Tibial nerve (tissue), 4 donors: ENCODE measurements at regions not wholly inside any gene's neighbourhood (a gene's known extent, or its start where the extent isn't known, plus 50 kb on each side); places are given as distances from the start of the nearest gene placed in this dataset.

Source experiments
- CTCF ChIP-seq, 5 experiments: fragments of 200-600 bp in 3 of 5; fragments of 450-650 bp in 2 of 5; sonication (generic) in 3 of 5; IDR thresholded peaks; one replicate each; pipeline ENCODE4 v1.5.1; 2016 to 2019; ENCODE audit warnings: antibody characterized with exemption in 5 of 5, mild to moderate bottlenecking in 3 of 5, moderate library complexity in 2 of 5
- EP300 ChIP-seq, 2 donors: sonication (generic); formaldehyde crosslinking; IDR thresholded peaks; one replicate each; pipeline ENCODE4 v1.6.1; 2017; ENCODE audit warnings: antibody characterized with exemption in 2 of 2, mild to moderate bottlenecking in 1 of 2
- POLR2A ChIP-seq, 2 donors: fragments of 450-650 bp; IDR thresholded peaks; one replicate each; pipeline ENCODE4 v1.6.1; 2017; ENCODE audit warnings: antibody characterized with exemption in 2 of 2, mild to moderate bottlenecking in 2 of 2, moderate library complexity in 2 of 2

DNA sequence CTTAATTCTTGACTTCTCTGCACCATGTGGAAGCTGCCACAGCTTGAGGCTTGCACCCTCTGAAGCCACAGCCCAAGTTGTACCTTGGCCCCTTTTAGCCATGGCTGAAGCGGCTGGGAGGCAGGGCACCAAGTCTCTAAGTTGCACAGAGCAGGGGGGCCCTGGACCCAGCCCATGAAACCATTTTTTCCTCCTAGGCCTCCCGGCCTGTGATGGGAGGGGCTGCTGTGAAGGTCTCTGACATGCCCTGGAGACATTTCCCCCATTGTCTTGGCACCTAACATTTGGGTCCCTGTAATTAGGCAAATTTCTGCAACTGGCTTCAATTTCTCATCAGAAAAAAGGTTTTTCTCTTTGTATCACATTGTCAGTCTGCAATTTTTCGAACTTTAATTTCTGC lies 92.8 kb upstream of the GALNT15 start:
- no peak for TF ChIP-seq CTCF (IDR thresholded peaks at IDR 0.05)
- TF ChIP-seq POLR2A (IDR thresholded peaks at IDR 0.05) = no peak
- TF ChIP-seq EP300 (IDR thresholded peaks at IDR 0.05) = no peak
